Kidney (tissue), 13 donors: ENCODE measurements at regions not wholly inside any gene's neighbourhood (a gene's known extent, or its start where the extent isn't known, plus 50 kb on each side); places are given as distances from the start of the nearest gene placed in this dataset.

Experiments used
- DNase-seq, 5 donors: peaks; one replicate each; pipeline ENCODE4 v3.0.0-alpha.2; 2013 to 2020
- FAIRE-seq: peaks from 2 replicates; lab custom pipeline; 2012; peaks lifted over from hg19 to GRCh38; lab: Jason Lieb, UNC
- H3K27ac ChIP-seq, 2 donors: one replicate each; pipeline ENCODE4 v1.7.0; 2013; ENCODE audit warnings: low read depth in 2 of 2, low read length in 2 of 2, inconsistent platforms in 1 of 2
- H3K27me3 ChIP-seq: one replicate; pipeline ENCODE4 v1.7.1; 2013; ENCODE audit warnings: low read length, inconsistent platforms; ENCODE audit not compliant: control insufficient read depth, insufficient read depth
- H3K36me3 ChIP-seq, 3 donors: one replicate each; pipeline versions ENCODE4 v1.7.0 to v1.7.1; 2013; ENCODE audit warnings: low read length in 3 of 3, control low read depth in 1 of 3, inconsistent platforms in 1 of 3; ENCODE audit not compliant: insufficient read depth in 3 of 3, control insufficient read depth in 2 of 3
- H3K4me1 ChIP-seq, 3 donors: one replicate each; pipeline versions ENCODE4 v1.7.0 to v1.7.1; 2013; ENCODE audit warnings: low read length in 3 of 3, inconsistent platforms in 1 of 3, low read depth in 1 of 3; ENCODE audit not compliant: control insufficient read depth in 2 of 3, insufficient read depth in 2 of 3
- H3K4me3 ChIP-seq, 3 donors: one replicate each; pipeline versions ENCODE4 v1.7.0 to v1.8.1; 2013; ENCODE audit warnings: low read length in 3 of 3, control low read depth in 1 of 3, inconsistent platforms in 1 of 3
- H3K9ac ChIP-seq, 3 donors: one replicate each; pipeline versions ENCODE4 v1.7.0 to v1.7.1; 2013; ENCODE audit warnings: low read length in 3 of 3, control low read depth in 1 of 3, inconsistent platforms in 1 of 3
- H3K9me3 ChIP-seq, 3 donors: one replicate each; pipeline versions ENCODE4 v1.7.0 to v1.7.1; 2013; ENCODE audit warnings: low read length in 3 of 3, control low read depth in 1 of 3, inconsistent platforms in 1 of 3; ENCODE audit not compliant: control insufficient read depth in 2 of 3, insufficient read depth in 1 of 3
- CTCF ChIP-seq: IDR thresholded peaks from 3 replicates; pipeline ENCODE4 v1.5.1; 2012; ENCODE audit warnings: mild to moderate bottlenecking, moderate library complexity, borderline replicate concordance; ENCODE audit not compliant: insufficient read depth; ENCODE audit errors: extremely low read depth
- intact Hi-C: fragments of 100-400 bp; cut with DNase I; formaldehyde crosslinking; loops from one replicate; pipeline ENCODE4 v1.11.1; 2022
- donor health status: control.
- donor health status: control.
- donor health status: control.
- donor health status: control.
- donor health status: control.
- donor health status: DM: yes; HTN: yes; CAD: no.
- donor health status: Normal renal cell carcinoma (clear cell type).

- Histone ChIP-seq H3K4me1 (no peaks in the 10 kb centered on the region), H3K4me3 (no peak overlapping the region), H3K9ac (no peak overlapping the region), H3K9me3 (no peaks in the 10 kb centered on the region), H3K36me3 (no peaks in the 10 kb centered on the region), H3K27ac (no peak overlapping the region), H3K27me3 (no peaks in the 10 kb centered on the region)
- FAIRE-seq = no peak
- no peak for DNase-seq
- intact Hi-C loops = no loop called here
- no peak for TF ChIP-seq CTCF
These were observed 263.1 kb upstream of the FOXN3 start for GRCh38 chr14:89680156-89680555.

GRCh38 chr14:89678768-89679167 lies 261.7 kb upstream of the FOXN3 start:
- FAIRE-seq (no peak), DNase-seq (no peak)
- Histone ChIP-seq H3K36me3 (no peaks in the 10 kb centered on the region), H3K9me3 (no peaks in the 10 kb centered on the region), H3K4me3 (no peak overlapping the region), H3K27me3 (no peaks in the 10 kb centered on the region), H3K4me1 (no peaks in the 10 kb centered on the region), H3K27ac (no peak overlapping the region), H3K9ac (no peak overlapping the region)
- intact Hi-C loops = no loop called here
- TF ChIP-seq CTCF = no peak

- no peak overlapping the region for H3K4me3 ChIP-seq
- no peaks in the 10 kb centered on the region for H3K27me3 ChIP-seq
- no peak for DNase-seq
- H3K27ac ChIP-seq = no peak overlapping the region
- H3K9ac ChIP-seq = no peak overlapping the region
- no peaks in the 10 kb centered on the region for H3K36me3 ChIP-seq
- TF ChIP-seq CTCF = no peak
- H3K9me3 ChIP-seq = no peaks in the 10 kb centered on the region
- no peak for FAIRE-seq
- intact Hi-C loops = no loop called here
- no peaks in the 10 kb centered on the region for H3K4me1 ChIP-seq
These were observed 258.6 kb upstream of the FOXN3 start for GRCh38 chr14:89675590-89675989.

- H3K27me3 ChIP-seq = no peaks in the 10 kb centered on the region
- DNase-seq (no peak), FAIRE-seq (no peak)
- H3K9me3 ChIP-seq = no peaks in the 10 kb centered on the region
- H3K36me3 ChIP-seq = no peaks in the 10 kb centered on the region
- H3K4me1 ChIP-seq = no peaks in the 10 kb centered on the region
- H3K9ac ChIP-seq = no peak overlapping the region
- no peak for TF ChIP-seq CTCF
- no peak overlapping the region for H3K4me3 ChIP-seq
- intact Hi-C loops = no loop called here
- no peak overlapping the region for H3K27ac ChIP-seq
These were observed 257.9 kb upstream of the FOXN3 start for GRCh38 chr14:89674936-89675335.
